ENCODE measurements at regions not wholly inside any gene's neighbourhood (a gene's known extent, or its start where the extent isn't known, plus 50 kb on each side); places are given as distances from the start of the nearest gene placed in this dataset.

DNA sequence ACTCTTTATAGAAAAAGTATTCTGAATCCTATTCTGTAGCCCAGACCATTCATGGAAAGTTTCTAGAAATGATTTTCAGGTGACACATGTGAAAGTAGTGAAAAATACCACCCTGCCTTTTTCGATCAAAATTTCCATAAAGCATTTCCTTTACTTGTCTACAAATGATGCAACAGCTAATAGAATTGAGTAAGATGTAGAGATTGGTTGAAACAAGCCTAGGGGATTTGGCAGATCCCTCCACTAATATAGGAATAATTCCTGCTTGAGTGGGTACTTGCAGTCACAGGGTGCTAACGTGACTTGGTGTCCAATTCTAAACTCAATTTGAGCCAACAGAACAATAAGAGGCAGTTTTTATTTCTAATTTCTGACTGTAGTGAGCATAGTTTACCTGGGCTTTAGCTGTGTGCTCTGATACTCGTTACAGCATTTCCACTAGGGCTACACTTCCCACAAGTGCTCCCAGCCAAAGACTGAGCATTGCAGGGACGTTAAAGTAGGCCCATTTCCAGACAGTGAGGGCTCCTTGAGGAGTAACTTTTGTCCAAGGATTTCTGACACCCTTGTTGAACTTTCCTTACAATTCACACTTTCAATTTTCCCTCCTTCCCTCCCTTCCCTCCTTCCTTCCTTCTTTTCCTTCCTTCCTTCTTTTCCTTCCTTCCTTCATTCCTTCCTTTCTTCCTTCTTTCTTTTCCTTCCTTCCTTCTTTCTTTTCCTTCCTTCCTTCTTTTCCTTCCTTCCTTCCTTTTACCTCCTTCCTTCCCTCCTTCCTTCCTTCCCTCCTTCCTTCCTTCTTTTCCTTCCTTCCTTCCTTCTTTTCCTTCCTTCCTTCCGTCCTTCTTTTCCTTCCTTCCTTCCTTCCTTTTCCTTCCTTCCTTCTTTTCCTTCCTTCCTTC, 53.9 kb upstream of the TP63 start:
- in situ Hi-C loops (cut with MboI; ENCODE audit: low sequenced_read_pairs) (no loop called here), dilution Hi-C loops (cut with HindIII; ENCODE audit: low sequenced_read_pairs, unreplicated experiment) (no loop called here), intact Hi-C loops (cut with micrococcal nuclease) (no loop called here)
- ChIA-PET POLR2A (ENCODE audit: unreplicated experiment) (no interaction called here), CTCF (interaction anchor here (1.0 kb wide), 1 partner anchor 14 kb away, joined by 3 read pairs; no protein-coding TSS in a partner anchor)
- TF ChIP-seq FOS (IDR thresholded peaks at IDR 0.05; ENCODE audit: low read depth, low read length) (no peak), RCOR1 (IDR thresholded peaks at IDR 0.05; ENCODE audit: insufficient replicate concordance, low read length) (no peak), CHD1 (IDR thresholded peaks at IDR 0.05; ENCODE audit: low read depth, low read length) (no peak), MAFK (IDR thresholded peaks at IDR 0.05; ENCODE audit: low read depth, low read length) (no peak), POLR2A (IDR thresholded peaks at IDR 0.05; ENCODE audit: low read depth, low read length) (no peak)
- TF ChIP-seq, protein P1, sequence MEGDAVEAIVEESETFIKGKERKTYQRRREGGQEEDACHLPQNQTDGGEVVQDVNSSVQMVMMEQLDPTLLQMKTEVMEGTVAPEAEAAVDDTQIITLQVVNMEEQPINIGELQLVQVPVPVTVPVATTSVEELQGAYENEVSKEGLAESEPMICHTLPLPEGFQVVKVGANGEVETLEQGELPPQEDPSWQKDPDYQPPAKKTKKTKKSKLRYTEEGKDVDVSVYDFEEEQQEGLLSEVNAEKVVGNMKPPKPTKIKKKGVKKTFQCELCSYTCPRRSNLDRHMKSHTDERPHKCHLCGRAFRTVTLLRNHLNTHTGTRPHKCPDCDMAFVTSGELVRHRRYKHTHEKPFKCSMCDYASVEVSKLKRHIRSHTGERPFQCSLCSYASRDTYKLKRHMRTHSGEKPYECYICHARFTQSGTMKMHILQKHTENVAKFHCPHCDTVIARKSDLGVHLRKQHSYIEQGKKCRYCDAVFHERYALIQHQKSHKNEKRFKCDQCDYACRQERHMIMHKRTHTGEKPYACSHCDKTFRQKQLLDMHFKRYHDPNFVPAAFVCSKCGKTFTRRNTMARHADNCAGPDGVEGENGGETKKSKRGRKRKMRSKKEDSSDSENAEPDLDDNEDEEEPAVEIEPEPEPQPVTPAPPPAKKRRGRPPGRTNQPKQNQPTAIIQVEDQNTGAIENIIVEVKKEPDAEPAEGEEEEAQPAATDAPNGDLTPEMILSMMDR (conservative IDR thresholded peaks at IDR 0.05; ENCODE audit: low read depth, low read length) = no peak
- no peaks in the 10 kb centered on the region for H3K27me3 ChIP-seq (ENCODE audit: control insufficient read depth, insufficient read depth, low read length)
- H2AFZ ChIP-seq (replicated peaks; ENCODE audit: low read length, poor library complexity) = no peak overlapping the region
- H4K20me1 ChIP-seq (ENCODE audit: insufficient read depth, low read length) = no peaks in the 10 kb centered on the region
- no peaks in the 10 kb centered on the region for H3K36me3 ChIP-seq (ENCODE audit: control insufficient read depth, insufficient read depth, low read length)
- H3K18ac ChIP-seq (ENCODE audit: low read depth, low read length) = no peak overlapping the region
- no peak overlapping the region for H2AK9ac ChIP-seq (replicated peaks; ENCODE audit: low read depth, low read length, poor library complexity)
- no peaks in the 10 kb centered on the region for H3K9me3 ChIP-seq (ENCODE audit: control insufficient read depth, insufficient read depth, low read length)
- H3K9ac ChIP-seq (ENCODE audit: low read depth, low read length) = no peak overlapping the region
- no TSS peak for BruUV-seq (replicated peaks)
- H4K5ac ChIP-seq (ENCODE audit: low read depth, low read length) = no peak overlapping the region
- H3K4me3 ChIP-seq (ENCODE audit: insufficient read depth, low read depth, low read length) = no peak overlapping the region
- H3K14ac ChIP-seq (replicated peaks; ENCODE audit: low read depth, low read length) = no peak overlapping the region
- no peak overlapping the region for H2AK5ac ChIP-seq (ENCODE audit: low read depth, low read length)
- ATAC-seq (ENCODE audit: low read depth) = no peak
- no peak for DNase-seq
- no peaks in the 10 kb centered on the region for H3K79me1 ChIP-seq (ENCODE audit: low read depth in 1 of 2, low read length in 2 of 2)
- no peak overlapping the region for H4K8ac ChIP-seq (ENCODE audit: low read depth in 2 of 2, low read length in 2 of 2)
- H3K27ac ChIP-seq (ENCODE audit: insufficient read depth, low read length) = no peak overlapping the region
- H4K91ac ChIP-seq (ENCODE audit: insufficient read depth, low read depth, low read length) = no peak overlapping the region
- H3K56ac ChIP-seq (ENCODE audit: extremely low read depth, insufficient read depth, low read length) = no peak overlapping the region
- no peak overlapping the region for H3K4ac ChIP-seq (ENCODE audit: low read depth, low read length)
- no peak overlapping the region for H2BK20ac ChIP-seq (ENCODE audit: low read depth, low read length)
- 22% methylated on average over 1 of the region's 5 CpGs; no CpG with 5 or more reads in 1 of the 2 experiments for WGBS, 2 experiments (ENCODE audit: extremely low coverage in 2 of 2, insufficient read length in 1 of 2)
- no peak overlapping the region for H2BK15ac ChIP-seq (ENCODE audit: low read depth, low read length)
- no peaks in the 10 kb centered on the region for H3K9me1 ChIP-seq (ENCODE audit: insufficient read depth, low read length)
- H3K4me1 ChIP-seq (ENCODE audit: control insufficient read depth, insufficient read depth, low read length) = no peaks in the 10 kb centered on the region
- H3K4me2 ChIP-seq (ENCODE audit: low read depth, low read length) = no peak overlapping the region
- no peak overlapping the region for H3K23ac ChIP-seq (ENCODE audit: low read depth, low read length)
- H2BK120ac ChIP-seq (ENCODE audit: low read depth, low read length) = no peak overlapping the region
- no peak overlapping the region for H2BK5ac ChIP-seq (ENCODE audit: low read depth, low read length, poor library complexity, severe bottlenecking)
